ENCODE measurements at regions not wholly inside any gene's neighbourhood (a gene's known extent, or its start where the extent isn't known, plus 50 kb on each side); places are given as distances from the start of the nearest gene placed in this dataset.

- Histone ChIP-seq H3K27me3 (ENCODE audit: control insufficient read depth, insufficient read depth, low read length) (no peaks in the 10 kb centered on the region), H3K27ac (no peak overlapping the region), H2AFZ (no peak overlapping the region), H3K4me3 (ENCODE audit: low read depth, low read length) (no peak overlapping the region), H3K79me2 (no peaks in the 10 kb centered on the region), H3K4me1 (no peaks in the 10 kb centered on the region), H3K36me3 (ENCODE audit: control insufficient read depth, insufficient read depth, low read length) (no peaks in the 10 kb centered on the region), H3K9ac (no peak overlapping the region), H3K4me2 (ENCODE audit: low read length) (no peak overlapping the region), H3K9me3 (ENCODE audit: control insufficient read depth, low read length) (no peaks in the 10 kb centered on the region)
- TF ChIP-seq CTCF (IDR thresholded peaks at IDR 0.05) = no peak
Measured at GRCh38 chr15:24607636-24608035, 67.9 kb upstream of the NPAP1 start.

- H3K9ac ChIP-seq = no peak overlapping the region
- no peak for TF ChIP-seq CTCF (IDR thresholded peaks at IDR 0.05)
- no peaks in the 10 kb centered on the region for H3K79me2 ChIP-seq
- H3K4me3 ChIP-seq (ENCODE audit: low read depth, low read length) = no peak overlapping the region
- no peaks in the 10 kb centered on the region for H3K4me1 ChIP-seq
- no peaks in the 10 kb centered on the region for H3K9me3 ChIP-seq (ENCODE audit: control insufficient read depth, low read length)
- no peak overlapping the region for H2AFZ ChIP-seq
- no peaks in the 10 kb centered on the region for H3K27me3 ChIP-seq (ENCODE audit: control insufficient read depth, insufficient read depth, low read length)
- no peak overlapping the region for H3K27ac ChIP-seq
- H3K4me2 ChIP-seq (ENCODE audit: low read length) = no peak overlapping the region
- no peaks in the 10 kb centered on the region for H3K36me3 ChIP-seq (ENCODE audit: control insufficient read depth, insufficient read depth, low read length)
Measured at GRCh38 chr15:24617646-24618045, 57.9 kb upstream of the NPAP1 start.

GRCh38 chr15:24621630-24622215 is 53.9 kb upstream of the NPAP1 start:
- Histone ChIP-seq H3K4me1 (no peaks in the 10 kb centered on the region), H3K79me2 (no peaks in the 10 kb centered on the region), H3K9ac (no peak overlapping the region), H2AFZ (no peak overlapping the region), H3K9me3 (ENCODE audit: control insufficient read depth, low read length) (no peaks in the 10 kb centered on the region), H3K27ac (no peak overlapping the region), H3K4me2 (ENCODE audit: low read length) (no peak overlapping the region), H3K27me3 (ENCODE audit: control insufficient read depth, insufficient read depth, low read length) (no peaks in the 10 kb centered on the region), H3K4me3 (ENCODE audit: low read depth, low read length) (no peak overlapping the region), H3K36me3 (ENCODE audit: control insufficient read depth, insufficient read depth, low read length) (no peaks in the 10 kb centered on the region)
- no peak for TF ChIP-seq CTCF (IDR thresholded peaks at IDR 0.05)

Measured in parathyroid adenoma (tissue), 2 donors.